ENCODE measurements at regions not wholly inside any gene's neighbourhood (a gene's known extent, or its start where the extent isn't known, plus 50 kb on each side); places are given as distances from the start of the nearest gene placed in this dataset.
"Not testable (repeated sequence)": the region's sequence is repeated elsewhere in the genome, so short reads cannot be mapped to it uniquely, and the experiment has no call there.

GRCh38 chr7:149562602-149563001 lies 65.0 kb upstream of the ZNF746 start:
- no peak for TF ChIP-seq CTCF (IDR thresholded peaks at IDR 0.05)
- intact Hi-C loops (cut with DNase I) = no loop called here
- Histone ChIP-seq H3K9ac (ENCODE audit: low read depth in 2 of 2, low read length in 2 of 2) (no peak overlapping the region), H3K36me3 (no peaks in the 10 kb centered on the region), H3K27ac (no peak overlapping the region), H3K9me3 (no peaks in the 10 kb centered on the region), H3K4me3 (no peak overlapping the region), H3K27me3 (no peaks in the 10 kb centered on the region), H3K4me1 (peaks cover 6% of the 10 kb centered on the region)
- DNase-seq = no peak

GRCh38 chr7:149561072-149561471 lies 63.5 kb upstream of the ZNF746 start:
- Histone ChIP-seq H3K9me3 (no peaks in the 10 kb centered on the region), H3K4me1 (peaks cover 6% of the 10 kb centered on the region), H3K4me3 (no peak overlapping the region), H3K27ac (no peak overlapping the region), H3K27me3 (no peaks in the 10 kb centered on the region), H3K9ac (ENCODE audit: low read depth in 2 of 2, low read length in 2 of 2) (no peak overlapping the region), H3K36me3 (no peaks in the 10 kb centered on the region)
- intact Hi-C loops (cut with DNase I) = no loop called here
- no peak for TF ChIP-seq CTCF (IDR thresholded peaks at IDR 0.05)
- DNase-seq = no peak

GRCh38 chr7:149559711-149560110 lies 62.1 kb upstream of the ZNF746 start:
- Histone ChIP-seq H3K27me3 (no peaks in the 10 kb centered on the region), H3K36me3 (no peaks in the 10 kb centered on the region), H3K9ac (ENCODE audit: low read depth in 2 of 2, low read length in 2 of 2) (no peak overlapping the region), H3K27ac (no peak overlapping the region), H3K4me1 (peaks cover 5% of the 10 kb centered on the region), H3K9me3 (no peaks in the 10 kb centered on the region), H3K4me3 (no peak overlapping the region)
- TF ChIP-seq CTCF (IDR thresholded peaks at IDR 0.05) = no peak
- intact Hi-C loops (cut with DNase I) = no loop called here
- no peak for DNase-seq

GRCh38 chr7:149558149-149558861 lies 60.7 kb upstream of the ZNF746 start:
- H3K36me3 ChIP-seq = no peaks in the 10 kb centered on the region

GRCh38 chr7:149556525-149556924 lies 58.9 kb upstream of the ZNF746 start:
- H3K4me1 ChIP-seq; DNase-seq; H3K27ac ChIP-seq; H3K9ac ChIP-seq (ENCODE audit: low read depth in 2 of 2, low read length in 2 of 2); H3K27me3 ChIP-seq; H3K9me3 ChIP-seq; H3K4me3 ChIP-seq; H3K36me3 ChIP-seq; intact Hi-C loops (cut with DNase I): not testable (repeated sequence)

More at GRCh38 chr7:149558149-149558861, 60.7 kb upstream of the ZNF746 start:
- no peak for TF ChIP-seq CTCF (IDR thresholded peaks at IDR 0.05)
- no peak overlapping the region for H3K4me3 ChIP-seq
- DNase-seq = no peak
- H3K4me1 ChIP-seq = no peaks in the 10 kb centered on the region
- H3K9me3 ChIP-seq = no peaks in the 10 kb centered on the region
- no peak overlapping the region for H3K9ac ChIP-seq (ENCODE audit: low read depth in 2 of 2, low read length in 2 of 2)
- no peak overlapping the region for H3K27ac ChIP-seq
- H3K27me3 ChIP-seq = no peaks in the 10 kb centered on the region
- intact Hi-C loops (cut with DNase I) = no loop called here

- H3K4me3 ChIP-seq; H3K4me1 ChIP-seq; H3K9me3 ChIP-seq; H3K27me3 ChIP-seq; intact Hi-C loops (cut with DNase I); H3K9ac ChIP-seq (ENCODE audit: low read depth in 2 of 2, low read length in 2 of 2); H3K36me3 ChIP-seq; DNase-seq; H3K27ac ChIP-seq: not testable (repeated sequence)
These were observed 57.2 kb upstream of the ZNF746 start for GRCh38 chr7:149554821-149555220.

- H3K27me3 ChIP-seq; H3K36me3 ChIP-seq; H3K4me3 ChIP-seq; H3K9ac ChIP-seq (ENCODE audit: low read depth in 2 of 2, low read length in 2 of 2); H3K4me1 ChIP-seq; H3K9me3 ChIP-seq; DNase-seq; H3K27ac ChIP-seq; intact Hi-C loops (cut with DNase I): not testable (repeated sequence)
These were observed 56.4 kb upstream of the ZNF746 start for GRCh38 chr7:149553991-149554390.

All from colonic mucosa (tissue), 4 donors.